Gastrocnemius medialis (tissue), 4 donors: ENCODE measurements at regions not wholly inside any gene's neighbourhood (a gene's known extent, or its start where the extent isn't known, plus 50 kb on each side); places are given as distances from the start of the nearest gene placed in this dataset.

ENCODE experiments used
- POLR2A ChIP-seq, 2 donors: fragments of 450-650 bp; IDR thresholded peaks; one replicate each; pipeline ENCODE4 v1.6.1; 2017; ENCODE audit warnings: antibody characterized with exemption in 2 of 2, mild to moderate bottlenecking in 2 of 2, moderate library complexity in 2 of 2
- TF ChIP-seq, protein P1 (sequence below), 5 experiments: fragments of 450-650 bp in 3 of 5; fragments of 200-600 bp in 2 of 5; sonication (generic) in 2 of 5; IDR thresholded peaks in 4 of 5; conservative IDR thresholded peaks in 1 of 5; 1 replicate in 4 of 5; 2 replicates in 1 of 5; pipeline ENCODE4 v1.5.1; 2016 to 2019; ENCODE audit warnings: antibody characterized with exemption in 5 of 5, mild to moderate bottlenecking in 3 of 5, moderate library complexity in 3 of 5

- TF ChIP-seq, protein P1, sequence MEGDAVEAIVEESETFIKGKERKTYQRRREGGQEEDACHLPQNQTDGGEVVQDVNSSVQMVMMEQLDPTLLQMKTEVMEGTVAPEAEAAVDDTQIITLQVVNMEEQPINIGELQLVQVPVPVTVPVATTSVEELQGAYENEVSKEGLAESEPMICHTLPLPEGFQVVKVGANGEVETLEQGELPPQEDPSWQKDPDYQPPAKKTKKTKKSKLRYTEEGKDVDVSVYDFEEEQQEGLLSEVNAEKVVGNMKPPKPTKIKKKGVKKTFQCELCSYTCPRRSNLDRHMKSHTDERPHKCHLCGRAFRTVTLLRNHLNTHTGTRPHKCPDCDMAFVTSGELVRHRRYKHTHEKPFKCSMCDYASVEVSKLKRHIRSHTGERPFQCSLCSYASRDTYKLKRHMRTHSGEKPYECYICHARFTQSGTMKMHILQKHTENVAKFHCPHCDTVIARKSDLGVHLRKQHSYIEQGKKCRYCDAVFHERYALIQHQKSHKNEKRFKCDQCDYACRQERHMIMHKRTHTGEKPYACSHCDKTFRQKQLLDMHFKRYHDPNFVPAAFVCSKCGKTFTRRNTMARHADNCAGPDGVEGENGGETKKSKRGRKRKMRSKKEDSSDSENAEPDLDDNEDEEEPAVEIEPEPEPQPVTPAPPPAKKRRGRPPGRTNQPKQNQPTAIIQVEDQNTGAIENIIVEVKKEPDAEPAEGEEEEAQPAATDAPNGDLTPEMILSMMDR (IDR thresholded peaks at IDR 0.05 in 4 of 5, conservative IDR thresholded peaks at IDR 0.05 in 1 of 5), result peak in 1 of 5 experiments; percentile 12
- no peak for TF ChIP-seq POLR2A (IDR thresholded peaks at IDR 0.05)
Observed at GRCh38 chr2:179354739-179355537, 90.3 kb upstream of the SESTD1 start.
